PC-3 (cell line): ENCODE measurements at regions not wholly inside any gene's neighbourhood (a gene's known extent, or its start where the extent isn't known, plus 50 kb on each side); places are given as distances from the start of the nearest gene placed in this dataset.

ENCODE experiments used
- ATAC-seq: fragments of 200-7000 bp; cut with Tn5 transposase; 2 replicates; pipeline ENCODE4 v1.9.1; 2020; ENCODE audit warnings: mild to moderate bottlenecking, moderate library complexity
- BruUV-seq: library from RNA; stranded (reverse); fragments of 400-500 nt; replicated peaks from 2 replicates; lab custom pipeline; 2021; lab: Mats Ljungman, UMichigan
- CTCF ChIA-PET: fragments of 300-600 bp; sonication (Branson Sonifier 250); formaldehyde crosslinking; loops from one replicate; lab custom pipeline; 2022; ENCODE audit warnings: antibody characterized with exemption; lab: Charles Lee
- POLR2A ChIA-PET: fragments of 300-600 bp; sonication (Branson Sonifier 250); formaldehyde crosslinking; loops from one replicate; lab custom pipeline; 2022; ENCODE audit warnings: antibody characterized with exemption; ENCODE audit not compliant: unreplicated experiment; lab: Charles Lee
- DNase-seq: peaks from one replicate; pipeline ENCODE4 v3.0.0-alpha.2; 2015
- H2AFZ ChIP-seq: fragments of 300-600 bp; sonication (generic); 2 replicates; pipeline ENCODE4 v1.6.0; 2016; ENCODE audit warnings: antibody characterized with exemption, low read length
- H3F3A ChIP-seq: fragments of 300-600 bp; sonication (generic); one replicate; pipeline ENCODE4 v1.6.0; 2017; ENCODE audit warnings: antibody characterized with exemption, low read length, control low read depth, mild to moderate bottlenecking; ENCODE audit not compliant: unreplicated experiment
- H3K27ac ChIP-seq: fragments of 300-600 bp; sonication (generic); 2 replicates; pipeline ENCODE4 v1.5.1; 2016; ENCODE audit warnings: mild to moderate bottlenecking, low read length
- H3K27me3 ChIP-seq: fragments of 300-600 bp; sonication (generic); 2 replicates; pipeline ENCODE4 v1.6.1; 2016; ENCODE audit warnings: low read length, mixed read lengths
- H3K36me3 ChIP-seq: fragments of 300-600 bp; sonication (generic); 2 replicates; pipeline ENCODE4 v1.6.1; 2016; ENCODE audit warnings: low read depth, mixed run types, low read length, mixed read lengths
- H3K4me1 ChIP-seq: fragments of 300-600 bp; sonication (generic); 2 replicates; pipeline ENCODE4 v1.5.1; 2016; ENCODE audit warnings: low read length; ENCODE audit not compliant: insufficient read depth
- H3K4me2 ChIP-seq: fragments of 300-600 bp; sonication (generic); 2 replicates; pipeline ENCODE4 v1.6.0; 2016; ENCODE audit warnings: low read length
- H3K4me3 ChIP-seq: fragments of 300-600 bp; sonication (generic); 2 replicates; pipeline ENCODE4 v1.5.1; 2016; ENCODE audit warnings: mild to moderate bottlenecking, low read length, mixed read lengths
- H3K79me2 ChIP-seq: fragments of 300-600 bp; sonication (generic); 2 replicates; pipeline ENCODE4 v1.6.1; 2017; ENCODE audit warnings: low read length, mixed read lengths
- H3K9ac ChIP-seq: fragments of 300-600 bp; sonication (generic); 2 replicates; pipeline ENCODE4 v1.6.0; 2016; ENCODE audit warnings: mild to moderate bottlenecking, low read length
- H3K9me2 ChIP-seq: fragments of 300-600 bp; sonication (generic); replicated peaks from 2 replicates; pipeline ENCODE4 v1.6.1; 2016; ENCODE audit warnings: mixed run types, low read length, mixed read lengths
- H3K9me3 ChIP-seq: fragments of 300-600 bp; sonication (generic); 2 replicates; pipeline ENCODE4 v1.6.1; 2016; ENCODE audit warnings: low read length, mixed read lengths
- H4K20me1 ChIP-seq: fragments of 300-600 bp; sonication (generic); 2 replicates; pipeline ENCODE4 v1.6.1; 2016; ENCODE audit warnings: low read length, mixed read lengths
- CTCF ChIP-seq: fragments of 300-600 bp; sonication (generic); conservative IDR thresholded peaks from 2 replicates; pipeline ENCODE4 v1.5.1; 2017; ENCODE audit warnings: antibody characterized with exemption, low read depth, mild to moderate bottlenecking, low read length
- EZH2 ChIP-seq: fragments of 300-600 bp; sonication (generic); IDR thresholded peaks from one replicate; pipeline ENCODE4 v1.6.1; 2017; ENCODE audit warnings: antibody characterized with exemption, mild to moderate bottlenecking, low read length; ENCODE audit not compliant: unreplicated experiment
- EZH2phosphoT487 ChIP-seq: fragments of 300-600 bp; sonication (generic); IDR thresholded peaks from 2 replicates; pipeline ENCODE4 v1.6.1; 2018; ENCODE audit warnings: mild to moderate bottlenecking, antibody characterized with exemption, low read length, borderline replicate concordance
- intact Hi-C: fragments of 100-400 bp; cut with micrococcal nuclease; formaldehyde crosslinking; loops from 2 replicates; pipeline ENCODE4 v1.9.0; 2023

DNA sequence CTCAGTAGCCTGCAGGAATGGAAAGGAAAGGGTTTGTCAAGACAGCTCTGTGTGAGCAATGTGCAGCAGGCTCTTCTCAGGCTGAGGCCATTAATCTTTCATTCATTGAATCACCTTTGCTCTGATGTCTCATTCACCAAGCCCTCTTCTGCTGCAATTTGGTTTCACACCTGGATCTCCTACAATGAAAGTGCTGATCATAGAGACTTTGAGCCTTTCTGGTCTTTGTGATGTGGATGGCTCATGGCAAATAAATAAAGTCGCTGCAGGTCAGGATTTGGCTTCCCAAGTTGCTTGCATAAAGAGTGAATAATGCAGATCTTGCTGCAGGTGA is 95.8 kb upstream of the SPRED2 start:
- no TSS peak for BruUV-seq
- ChIA-PET CTCF (no interaction called here), POLR2A (no interaction called here)
- Histone ChIP-seq H3K27me3 (no peaks in the 10 kb centered on the region), H3K4me2 (no peak overlapping the region), H3K9me3 (no peaks in the 10 kb centered on the region), H3F3A (no peaks in the 10 kb centered on the region), H3K9me2 (no peaks in the 10 kb centered on the region), H3K4me3 (no peak overlapping the region), H3K27ac (no peak overlapping the region), H3K36me3 (no peaks in the 10 kb centered on the region), H3K79me2 (no peaks in the 10 kb centered on the region), H4K20me1 (no peaks in the 10 kb centered on the region), H2AFZ (no peak overlapping the region), H3K9ac (no peak overlapping the region), H3K4me1 (peaks cover 14% of the 10 kb centered on the region)
- no peak for ATAC-seq
- intact Hi-C loops, result no loop called here
- DNase-seq, result no peak
- TF ChIP-seq EZH2phosphoT487, result no peak
- no peak for TF ChIP-seq EZH2
- TF ChIP-seq CTCF, result no peak

- intact Hi-C loops, result no loop called here
- H3K27ac ChIP-seq, result no peak overlapping the region
- DNase-seq (no peak), ATAC-seq (no peak)
- no peaks in the 10 kb centered on the region for H4K20me1 ChIP-seq
- TF ChIP-seq CTCF, result no peak
- no peak for TF ChIP-seq EZH2
- TF ChIP-seq EZH2phosphoT487, result no peak
- no peaks in the 10 kb centered on the region for H3K9me2 ChIP-seq
- no peaks in the 10 kb centered on the region for H3F3A ChIP-seq
- H3K27me3 ChIP-seq, result no peaks in the 10 kb centered on the region
- H3K36me3 ChIP-seq, result no peaks in the 10 kb centered on the region
- BruUV-seq, result no TSS peak
- CTCF ChIA-PET, result no interaction called here
- no peak overlapping the region for H3K9ac ChIP-seq
- no peak overlapping the region for H3K4me2 ChIP-seq
- H3K79me2 ChIP-seq, result no peaks in the 10 kb centered on the region
- H2AFZ ChIP-seq, result no peak overlapping the region
- POLR2A ChIA-PET, result no interaction called here
- H3K4me1 ChIP-seq, result peaks cover 14% of the 10 kb centered on the region
- no peak overlapping the region for H3K4me3 ChIP-seq
- H3K9me3 ChIP-seq, result no peaks in the 10 kb centered on the region
These were observed 95.2 kb upstream of the SPRED2 start for GRCh38 chr2:65527451-65528240.

- Histone ChIP-seq H3K9ac (no peak overlapping the region), H4K20me1 (no peaks in the 10 kb centered on the region), H3K79me2 (no peaks in the 10 kb centered on the region), H3K4me1 (peaks cover 8% of the 10 kb centered on the region), H3K4me2 (no peak overlapping the region), H3K4me3 (no peak overlapping the region), H3F3A (no peaks in the 10 kb centered on the region), H2AFZ (no peak overlapping the region), H3K27me3 (no peaks in the 10 kb centered on the region), H3K27ac (no peak overlapping the region), H3K36me3 (no peaks in the 10 kb centered on the region), H3K9me2 (no peaks in the 10 kb centered on the region), H3K9me3 (no peaks in the 10 kb centered on the region)
- ChIA-PET POLR2A (no interaction called here), CTCF (no interaction called here)
- DNase-seq (no peak), ATAC-seq (no peak)
- intact Hi-C loops, result no loop called here
- no TSS peak for BruUV-seq
- TF ChIP-seq EZH2phosphoT487 (no peak), EZH2 (no peak), CTCF (no peak)
These were observed 93.3 kb upstream of the SPRED2 start for GRCh38 chr2:65525616-65526231.
